EL (cell line): ENCODE measurements at regions not wholly inside any gene's neighbourhood (a gene's known extent, or its start where the extent isn't known, plus 50 kb on each side); places are given as distances from the start of the nearest gene placed in this dataset.
"Not testable (repeated sequence)": the region's sequence is repeated elsewhere in the genome, so short reads cannot be mapped to it uniquely, and the experiment has no call there.

Experiments
- DNase-seq: peaks from one replicate; pipeline ENCODE4 v3.0.0-alpha.2; 2016

- no peak for DNase-seq
Observed at GRCh38 chr4:1589098-1589497, 95.0 kb downstream of the FAM53A start.

- DNase-seq, result no peak
Observed at GRCh38 chr4:1588306-1588705, 95.8 kb downstream of the FAM53A start.

- DNase-seq, result no peak
Observed at GRCh38 chr4:1584498-1584897, 99.6 kb downstream of the FAM53A start.

GRCh38 chr4:1583859-1584258 lies 100.3 kb downstream of the FAM53A start:
- no peak for DNase-seq

- no peak for DNase-seq
Observed at GRCh38 chr4:1583051-1583785, 100.9 kb downstream of the FAM53A start.

GRCh38 chr4:1582227-1582626 lies 101.9 kb downstream of the FAM53A start:
- no peak for DNase-seq

GRCh38 chr4:1581164-1581894 lies 102.8 kb downstream of the FAM53A start:
- DNase-seq, result peak; percentile 86

- DNase-seq, result not testable (repeated sequence)
Observed at GRCh38 chr4:1580692-1581012, 103.5 kb downstream of the FAM53A start.

GRCh38 chr4:1579901-1580691 lies 104.0 kb downstream of the FAM53A start:
- DNase-seq, result peak; percentile 87

GRCh38 chr4:1579001-1579900 lies 104.9 kb downstream of the FAM53A start:
- peak; percentile 74 for DNase-seq

GRCh38 chr4:1578251-1578773 lies 105.8 kb downstream of the FAM53A start:
- no peak for DNase-seq

GRCh38 chr4:1577822-1578217 lies 106.3 kb downstream of the FAM53A start:
- no peak for DNase-seq

- DNase-seq, result no peak
Observed at GRCh38 chr4:1576961-1577821, 106.9 kb downstream of the FAM53A start.

- no peak for DNase-seq
Observed at GRCh38 chr4:1576304-1576960, 107.7 kb downstream of the FAM53A start.

GRCh38 chr4:1575418-1576303 lies 108.5 kb downstream of the FAM53A start:
- DNase-seq, result no peak

GRCh38 chr4:1574601-1575417 lies 109.3 kb downstream of the FAM53A start:
- DNase-seq, result no peak

- DNase-seq, result no peak
Observed at GRCh38 chr4:1573830-1574459, 110.2 kb downstream of the FAM53A start.

- DNase-seq, result no peak
Observed at GRCh38 chr4:1572964-1573720, 111.0 kb downstream of the FAM53A start.
